ENCODE measurements at regions not wholly inside any gene's neighbourhood (a gene's known extent, or its start where the extent isn't known, plus 50 kb on each side); places are given as distances from the start of the nearest gene placed in this dataset.

GRCh38 chr6:87767478-87767877, 65.4 kb upstream of the AKIRIN2 start:
- H3K27me3 ChIP-seq: no peaks in the 10 kb centered on the region
- no peak for TF ChIP-seq CTCF (IDR thresholded peaks at IDR 0.05)
- no peak overlapping the region for H3K27ac ChIP-seq
- no peak for DNase-seq
- intact Hi-C loops (cut with DNase I): no loop called here
- H3K4me1 ChIP-seq: no peaks in the 10 kb centered on the region
- H3K4me3 ChIP-seq: no peak overlapping the region
- H3K9me3 ChIP-seq: no peaks in the 10 kb centered on the region
- ATAC-seq: no peak
- WGBS, 2 donors: 76% methylated on average over 10 of the region's 10 CpGs
- no peaks in the 10 kb centered on the region for H3K36me3 ChIP-seq

- Histone ChIP-seq H3K36me3 (no peaks in the 10 kb centered on the region), H3K4me1 (no peaks in the 10 kb centered on the region), H3K27ac (no peak overlapping the region), H3K27me3 (no peaks in the 10 kb centered on the region), H3K9me3 (no peaks in the 10 kb centered on the region), H3K4me3 (no peak overlapping the region)
- no peak for DNase-seq
- intact Hi-C loops (cut with DNase I): no loop called here
- no peak for ATAC-seq
- WGBS, 2 donors: 86 to 92% methylated on average over 2 of the region's 2 CpGs
- no peak for TF ChIP-seq CTCF (IDR thresholded peaks at IDR 0.05)
Observed at GRCh38 chr6:87766211-87766610, 64.2 kb upstream of the AKIRIN2 start.

GRCh38 chr6:87763901-87764300, 61.9 kb upstream of the AKIRIN2 start:
- Histone ChIP-seq H3K4me3 (no peak overlapping the region), H3K36me3 (no peaks in the 10 kb centered on the region), H3K9me3 (no peaks in the 10 kb centered on the region), H3K27ac (no peak overlapping the region), H3K27me3 (no peaks in the 10 kb centered on the region), H3K4me1 (peaks cover 0 to 11% (median 0%) of the 10 kb centered on the region in 9 donors)
- WGBS, 2 donors: 81 to 84% methylated on average over 4 of the region's 4 CpGs
- TF ChIP-seq CTCF (IDR thresholded peaks at IDR 0.05): no peak
- intact Hi-C loops (cut with DNase I): no loop called here
- DNase-seq (no peak), ATAC-seq (no peak)

GRCh38 chr6:87763276-87763675, 61.2 kb upstream of the AKIRIN2 start:
- intact Hi-C loops (cut with DNase I): no loop called here
- no peak for TF ChIP-seq CTCF (IDR thresholded peaks at IDR 0.05)
- H3K27me3 ChIP-seq: no peaks in the 10 kb centered on the region
- H3K4me1 ChIP-seq: peaks cover 0 to 14% (median 0%) of the 10 kb centered on the region in 9 donors
- H3K9me3 ChIP-seq: no peaks in the 10 kb centered on the region
- WGBS, 2 donors: 95% methylated on average over 2 of the region's 2 CpGs
- ATAC-seq (no peak), DNase-seq (no peak)
- H3K27ac ChIP-seq: no peak overlapping the region
- no peaks in the 10 kb centered on the region for H3K36me3 ChIP-seq
- H3K4me3 ChIP-seq: no peak overlapping the region

GRCh38 chr6:87762116-87762515, 60.1 kb upstream of the AKIRIN2 start:
- no peak overlapping the region for H3K27ac ChIP-seq
- DNase-seq (no peak), ATAC-seq (no peak)
- no peaks in the 10 kb centered on the region for H3K27me3 ChIP-seq
- intact Hi-C loops (cut with DNase I): no loop called here
- 59 to 61% methylated on average over 3 of the region's 3 CpGs for WGBS, 2 donors
- TF ChIP-seq CTCF (IDR thresholded peaks at IDR 0.05): no peak
- no peaks in the 10 kb centered on the region for H3K9me3 ChIP-seq
- no peaks in the 10 kb centered on the region for H3K36me3 ChIP-seq
- peaks cover 0 to 26% (median 0%) of the 10 kb centered on the region in 9 donors for H3K4me1 ChIP-seq
- H3K4me3 ChIP-seq: no peak overlapping the region

Measured in heart right ventricle (tissue), 16 donors.